ENCODE measurements at regions not wholly inside any gene's neighbourhood (a gene's known extent, or its start where the extent isn't known, plus 50 kb on each side); places are given as distances from the start of the nearest gene placed in this dataset.

DNA sequence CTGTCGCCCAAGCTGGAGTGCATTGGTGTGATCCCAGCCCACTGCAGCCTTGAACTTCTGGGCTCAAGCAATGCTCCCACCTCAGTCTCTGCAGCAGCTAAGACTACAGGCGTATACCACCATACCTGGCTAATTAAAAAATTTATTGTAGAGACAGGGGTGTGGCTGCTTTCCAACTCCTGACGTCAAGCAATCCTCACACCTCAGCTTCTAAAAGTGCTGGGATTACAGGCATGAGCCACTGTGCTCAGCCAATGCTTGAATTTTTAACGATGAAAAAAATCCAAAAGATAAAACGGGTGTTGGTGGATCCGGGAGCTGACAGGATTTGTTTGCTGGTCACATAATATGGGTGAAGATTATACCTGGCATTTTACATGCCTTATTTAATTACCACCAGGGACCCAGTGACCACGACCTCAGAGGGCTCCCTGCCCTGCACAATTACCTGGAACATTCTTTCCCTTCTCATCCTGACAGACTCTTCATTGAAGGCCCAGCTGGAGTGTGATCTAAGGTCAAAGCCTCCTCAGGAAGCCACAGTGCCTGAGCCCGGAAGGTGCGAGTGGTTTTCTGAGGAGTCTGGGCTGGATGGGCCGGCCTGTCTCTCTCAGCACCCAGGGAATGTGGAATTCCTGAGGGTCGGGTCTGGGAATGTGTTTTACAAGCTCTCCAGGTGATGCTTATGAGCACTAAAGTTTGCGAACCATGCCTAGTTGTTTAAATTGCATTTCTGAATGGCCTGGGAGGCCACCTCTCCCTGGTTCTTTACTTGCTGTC is 193.3 kb downstream of the USP12 start:
- H3K4me1 Mint-ChIP-seq (ENCODE audit: insufficient read depth, unreplicated experiment) = peaks cover 7% of the 10 kb centered on the region
- BruUV-seq (replicated peaks) = no TSS peak
- DNase-seq (ENCODE audit: unreplicated experiment) = no peak
- TF ChIP-seq, protein P1, sequence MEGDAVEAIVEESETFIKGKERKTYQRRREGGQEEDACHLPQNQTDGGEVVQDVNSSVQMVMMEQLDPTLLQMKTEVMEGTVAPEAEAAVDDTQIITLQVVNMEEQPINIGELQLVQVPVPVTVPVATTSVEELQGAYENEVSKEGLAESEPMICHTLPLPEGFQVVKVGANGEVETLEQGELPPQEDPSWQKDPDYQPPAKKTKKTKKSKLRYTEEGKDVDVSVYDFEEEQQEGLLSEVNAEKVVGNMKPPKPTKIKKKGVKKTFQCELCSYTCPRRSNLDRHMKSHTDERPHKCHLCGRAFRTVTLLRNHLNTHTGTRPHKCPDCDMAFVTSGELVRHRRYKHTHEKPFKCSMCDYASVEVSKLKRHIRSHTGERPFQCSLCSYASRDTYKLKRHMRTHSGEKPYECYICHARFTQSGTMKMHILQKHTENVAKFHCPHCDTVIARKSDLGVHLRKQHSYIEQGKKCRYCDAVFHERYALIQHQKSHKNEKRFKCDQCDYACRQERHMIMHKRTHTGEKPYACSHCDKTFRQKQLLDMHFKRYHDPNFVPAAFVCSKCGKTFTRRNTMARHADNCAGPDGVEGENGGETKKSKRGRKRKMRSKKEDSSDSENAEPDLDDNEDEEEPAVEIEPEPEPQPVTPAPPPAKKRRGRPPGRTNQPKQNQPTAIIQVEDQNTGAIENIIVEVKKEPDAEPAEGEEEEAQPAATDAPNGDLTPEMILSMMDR (IDR thresholded peaks at IDR 0.05; ENCODE audit: unreplicated experiment) = no peak
- H3K9me3 Mint-ChIP-seq (ENCODE audit: unreplicated experiment) = no peaks in the 10 kb centered on the region
- CTCF ChIA-PET = interaction anchor here (0.6 to 2.1 kb wide), 2 partner anchors 31 to 1030 kb away, joined by 4 to 8 read pairs; no protein-coding TSS in a partner anchor
- H3K27me3 Mint-ChIP-seq (ENCODE audit: insufficient read depth, unreplicated experiment) = no peaks in the 10 kb centered on the region
- intact Hi-C loops (cut with micrococcal nuclease) = no loop called here
- no peaks in the 10 kb centered on the region for H3K36me3 Mint-ChIP-seq (ENCODE audit: insufficient read depth, unreplicated experiment)
- no peak overlapping the region for H3K27ac Mint-ChIP-seq (ENCODE audit: low read depth, unreplicated experiment)
- no peak overlapping the region for H3K4me3 Mint-ChIP-seq (ENCODE audit: unreplicated experiment)
- POLR2A ChIA-PET = no interaction called here

DNA sequence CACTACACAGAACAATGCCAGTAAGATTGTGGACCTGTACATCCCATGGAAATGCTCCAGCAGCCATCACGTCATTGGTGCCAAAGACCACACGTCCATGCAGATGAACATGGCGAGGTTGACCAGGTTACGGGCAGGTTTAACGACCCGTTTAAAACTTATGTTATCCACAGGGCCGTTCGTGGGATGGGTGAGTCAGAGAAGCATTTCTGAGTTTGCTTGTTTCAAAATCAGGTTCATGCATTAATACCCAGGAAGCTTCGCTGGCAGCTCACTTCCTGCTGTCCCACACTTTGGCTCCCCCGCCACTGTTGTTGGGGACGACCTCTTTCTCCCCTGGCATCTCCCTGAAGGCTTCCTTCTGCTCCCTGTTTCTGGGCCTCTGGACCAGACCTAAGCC is 194.1 kb downstream of the USP12 start:
- CTCF ChIA-PET = interaction anchor here (0.6 to 2.1 kb wide), 2 partner anchors 31 to 1031 kb away, joined by 4 to 8 read pairs; no protein-coding TSS in a partner anchor
- POLR2A ChIA-PET = no interaction called here
- no peaks in the 10 kb centered on the region for H3K4me1 Mint-ChIP-seq (ENCODE audit: insufficient read depth, unreplicated experiment)
- no peaks in the 10 kb centered on the region for H3K27me3 Mint-ChIP-seq (ENCODE audit: insufficient read depth, unreplicated experiment)
- DNase-seq (ENCODE audit: unreplicated experiment) = peak; percentile 6
- H3K4me3 Mint-ChIP-seq (ENCODE audit: unreplicated experiment) = no peak overlapping the region
- BruUV-seq (replicated peaks) = no TSS peak
- TF ChIP-seq, protein P1 (IDR thresholded peaks at IDR 0.05; ENCODE audit: unreplicated experiment) = no peak
- no peaks in the 10 kb centered on the region for H3K36me3 Mint-ChIP-seq (ENCODE audit: insufficient read depth, unreplicated experiment)
- no peak overlapping the region for H3K27ac Mint-ChIP-seq (ENCODE audit: low read depth, unreplicated experiment)
- intact Hi-C loops (cut with micrococcal nuclease) = no loop called here
- H3K9me3 Mint-ChIP-seq (ENCODE audit: unreplicated experiment) = no peaks in the 10 kb centered on the region

DNA sequence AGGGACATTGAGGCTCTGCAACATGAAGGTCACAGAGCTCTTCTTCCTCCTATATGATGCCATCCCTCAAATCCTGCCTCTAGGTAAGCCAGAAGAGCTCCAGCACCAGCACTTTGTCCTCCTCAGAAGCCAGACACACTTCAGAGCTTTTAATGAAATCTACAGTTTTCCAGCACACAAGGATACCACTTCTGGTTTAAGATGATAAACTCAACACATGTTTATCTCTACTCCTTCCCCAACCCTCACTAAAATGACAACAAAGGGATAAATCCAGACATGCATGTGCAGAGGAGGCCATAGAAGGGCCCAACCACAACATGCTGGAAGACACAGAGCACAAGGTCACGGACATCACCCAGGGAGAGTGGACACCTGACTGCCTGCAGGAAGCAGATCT is 195.3 kb downstream of the USP12 start:
- Mint-ChIP-seq H3K36me3 (ENCODE audit: insufficient read depth, unreplicated experiment) (no peaks in the 10 kb centered on the region), H3K4me3 (ENCODE audit: unreplicated experiment) (no peak overlapping the region), H3K9me3 (ENCODE audit: unreplicated experiment) (no peaks in the 10 kb centered on the region), H3K4me1 (ENCODE audit: insufficient read depth, unreplicated experiment) (no peaks in the 10 kb centered on the region), H3K27me3 (ENCODE audit: insufficient read depth, unreplicated experiment) (no peaks in the 10 kb centered on the region), H3K27ac (ENCODE audit: low read depth, unreplicated experiment) (no peak overlapping the region)
- no peak for DNase-seq (ENCODE audit: unreplicated experiment)
- POLR2A ChIA-PET = no interaction called here
- intact Hi-C loops (cut with micrococcal nuclease) = no loop called here
- BruUV-seq (replicated peaks) = no TSS peak
- TF ChIP-seq, protein P1 (IDR thresholded peaks at IDR 0.05; ENCODE audit: unreplicated experiment) = no peak
- CTCF ChIA-PET = interaction anchor here (1.0 to 2.1 kb wide), 6 partner anchors 9 to 850 kb away, joined by 3 to 12 read pairs (median 5); no protein-coding TSS in a partner anchor

DNA sequence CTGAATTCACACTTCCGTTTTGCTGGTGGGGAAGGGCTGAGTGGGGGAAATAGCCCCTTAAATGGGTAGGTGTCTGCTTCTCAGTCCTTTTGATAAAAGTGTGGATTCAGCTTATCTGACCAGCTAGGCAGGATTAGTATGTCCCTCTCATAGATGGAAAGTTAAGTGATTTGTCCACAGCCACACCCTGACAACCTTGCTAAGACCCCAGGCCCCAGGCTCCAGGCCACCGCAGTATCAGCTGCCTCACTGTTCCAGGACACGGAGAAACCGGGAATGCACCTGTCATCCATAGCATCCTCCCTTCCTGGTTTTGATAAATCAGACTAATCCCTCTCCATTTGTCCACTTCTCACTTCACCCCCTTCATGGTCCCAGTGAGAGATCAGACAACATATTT is 197.7 kb downstream of the USP12 start:
- CTCF ChIA-PET = no interaction called here
- POLR2A ChIA-PET = interaction anchor here (0.7 kb wide), 1 partner anchor 281 kb away, joined by 3 read pairs; no protein-coding TSS in a partner anchor
- Mint-ChIP-seq H3K27ac (ENCODE audit: low read depth, unreplicated experiment) (no peak overlapping the region), H3K36me3 (ENCODE audit: insufficient read depth, unreplicated experiment) (no peaks in the 10 kb centered on the region), H3K4me1 (ENCODE audit: insufficient read depth, unreplicated experiment) (no peaks in the 10 kb centered on the region), H3K27me3 (ENCODE audit: insufficient read depth, unreplicated experiment) (no peaks in the 10 kb centered on the region), H3K9me3 (ENCODE audit: unreplicated experiment) (no peaks in the 10 kb centered on the region), H3K4me3 (ENCODE audit: unreplicated experiment) (no peak overlapping the region)
- intact Hi-C loops (cut with micrococcal nuclease) = no loop called here
- no peak for DNase-seq (ENCODE audit: unreplicated experiment)
- BruUV-seq (replicated peaks) = no TSS peak
- TF ChIP-seq, protein P1 (IDR thresholded peaks at IDR 0.05; ENCODE audit: unreplicated experiment) = no peak

Data from MCF 10A (cell line).